ENCODE measurements at regions not wholly inside any gene's neighbourhood (a gene's known extent, or its start where the extent isn't known, plus 50 kb on each side); places are given as distances from the start of the nearest gene placed in this dataset.
"Not testable (repeated sequence)": the region's sequence is repeated elsewhere in the genome, so short reads cannot be mapped to it uniquely, and the experiment has no call there.

- Histone ChIP-seq H3K36me3 (ENCODE audit: insufficient read depth, low read length) (no peaks in the 10 kb centered on the region), H3K9me3 (ENCODE audit: low read length) (no peaks in the 10 kb centered on the region), H3K4me1 (ENCODE audit: insufficient read depth, low read length) (no peaks in the 10 kb centered on the region), H3K27ac (ENCODE audit: low read depth, low read length) (no peak overlapping the region), H3K27me3 (ENCODE audit: insufficient read depth, low read length, poor library complexity, severe bottlenecking) (no peaks in the 10 kb centered on the region), H3K4me3 (ENCODE audit: low read length) (no peak overlapping the region)
- ChIA-PET CTCF (no interaction called here), POLR2A (no interaction called here)
- Mint-ChIP-seq H3K9me3 (peaks cover 0 to 11% (median 7%) of the 10 kb centered on the region in 5 donors), H3K36me3 (peaks cover 0 to 2% (median 0%) of the 10 kb centered on the region in 3 donors), H3K4me1 (peaks cover 0 to under 1% (median under 1%) of the 10 kb centered on the region in 3 donors), H3K27me3 (peaks cover 22 to 42% of the 10 kb centered on the region in 2 donors), H3K4me3 (no peak overlapping the region), H3K27ac (peak overlapping the region in 1 of 8 donors; percentile 12)
- no peak for DNase-seq
Measured at GRCh38 chr20:30892541-30893345, 364.7 kb upstream of the DEFB115 start.

GRCh38 chr20:30893346-30894314 is 363.8 kb upstream of the DEFB115 start:
- POLR2A ChIA-PET; H3K9me3 ChIP-seq (ENCODE audit: low read length); H3K4me3 Mint-ChIP-seq; CTCF ChIA-PET; H3K27ac Mint-ChIP-seq; H3K36me3 Mint-ChIP-seq; H3K4me3 ChIP-seq (ENCODE audit: low read length); H3K27me3 ChIP-seq (ENCODE audit: insufficient read depth, low read length, poor library complexity, severe bottlenecking); H3K4me1 Mint-ChIP-seq; DNase-seq; H3K4me1 ChIP-seq (ENCODE audit: insufficient read depth, low read length); H3K36me3 ChIP-seq (ENCODE audit: insufficient read depth, low read length); H3K27ac ChIP-seq (ENCODE audit: low read depth, low read length): not testable (repeated sequence)
- H3K9me3 Mint-ChIP-seq, result peaks cover 0 to 11% (median 7%) of the 10 kb centered on the region in 5 donors
- peaks cover 24 to 45% of the 10 kb centered on the region in 2 donors for H3K27me3 Mint-ChIP-seq

GRCh38 chr20:30894707-30895353 is 362.6 kb upstream of the DEFB115 start:
- H3K27ac ChIP-seq (ENCODE audit: low read depth, low read length); DNase-seq; H3K36me3 ChIP-seq (ENCODE audit: insufficient read depth, low read length); H3K27me3 ChIP-seq (ENCODE audit: insufficient read depth, low read length, poor library complexity, severe bottlenecking); H3K4me1 ChIP-seq (ENCODE audit: insufficient read depth, low read length); H3K4me3 Mint-ChIP-seq; POLR2A ChIA-PET; H3K27ac Mint-ChIP-seq; H3K36me3 Mint-ChIP-seq; H3K9me3 ChIP-seq (ENCODE audit: low read length); CTCF ChIA-PET; H3K4me3 ChIP-seq (ENCODE audit: low read length): not testable (repeated sequence)
- peaks cover 27 to 40% of the 10 kb centered on the region in 2 donors for H3K27me3 Mint-ChIP-seq
- H3K9me3 Mint-ChIP-seq, result peaks cover 0 to 11% (median 5%) of the 10 kb centered on the region in 5 donors
- peaks cover 0 to 13% (median 2%) of the 10 kb centered on the region in 3 donors for H3K4me1 Mint-ChIP-seq

- H3K36me3 Mint-ChIP-seq; H3K4me3 Mint-ChIP-seq; H3K4me1 ChIP-seq (ENCODE audit: insufficient read depth, low read length); H3K27ac Mint-ChIP-seq; POLR2A ChIA-PET; H3K36me3 ChIP-seq (ENCODE audit: insufficient read depth, low read length); H3K9me3 ChIP-seq (ENCODE audit: low read length); DNase-seq; H3K27me3 ChIP-seq (ENCODE audit: insufficient read depth, low read length, poor library complexity, severe bottlenecking); H3K4me3 ChIP-seq (ENCODE audit: low read length); H3K27ac ChIP-seq (ENCODE audit: low read depth, low read length); CTCF ChIA-PET: not testable (repeated sequence)
- Mint-ChIP-seq H3K9me3 (peaks cover 0 to 11% (median 5%) of the 10 kb centered on the region in 5 donors), H3K27me3 (peaks cover 28 to 40% of the 10 kb centered on the region in 2 donors), H3K4me1 (peaks cover 0 to 13% (median 2%) of the 10 kb centered on the region in 3 donors)
Measured at GRCh38 chr20:30895354-30895711, 362.1 kb upstream of the DEFB115 start.

- DNase-seq; H3K9me3 Mint-ChIP-seq; H3K9me3 ChIP-seq (ENCODE audit: low read length); H3K4me1 ChIP-seq (ENCODE audit: insufficient read depth, low read length); H3K27me3 ChIP-seq (ENCODE audit: insufficient read depth, low read length, poor library complexity, severe bottlenecking); H3K36me3 ChIP-seq (ENCODE audit: insufficient read depth, low read length); H3K36me3 Mint-ChIP-seq; H3K27ac Mint-ChIP-seq; H3K27ac ChIP-seq (ENCODE audit: low read depth, low read length); POLR2A ChIA-PET; H3K4me3 ChIP-seq (ENCODE audit: low read length); CTCF ChIA-PET: not testable (repeated sequence)
- Mint-ChIP-seq H3K27me3 (peaks cover 7 to 20% of the 10 kb centered on the region in 2 donors), H3K4me3 (peak overlapping the region in 1 of 7 donors; percentile 74), H3K4me1 (peaks cover 0 to 13% (median 2%) of the 10 kb centered on the region in 3 donors)
Measured at GRCh38 chr20:30899370-30900079, 357.9 kb upstream of the DEFB115 start.

- DNase-seq; H3K27ac ChIP-seq (ENCODE audit: low read depth, low read length); H3K4me1 ChIP-seq (ENCODE audit: insufficient read depth, low read length); H3K4me3 ChIP-seq (ENCODE audit: low read length); H3K27ac Mint-ChIP-seq; H3K36me3 ChIP-seq (ENCODE audit: insufficient read depth, low read length); H3K36me3 Mint-ChIP-seq; H3K9me3 Mint-ChIP-seq; H3K9me3 ChIP-seq (ENCODE audit: low read length); CTCF ChIA-PET; H3K27me3 ChIP-seq (ENCODE audit: insufficient read depth, low read length, poor library complexity, severe bottlenecking); POLR2A ChIA-PET: not testable (repeated sequence)
- peaks cover 0 to 13% (median 2%) of the 10 kb centered on the region in 3 donors for H3K4me1 Mint-ChIP-seq
- peaks cover 7 to 18% of the 10 kb centered on the region in 2 donors for H3K27me3 Mint-ChIP-seq
- peak overlapping the region in 1 of 7 donors; percentile 74 for H3K4me3 Mint-ChIP-seq
Measured at GRCh38 chr20:30900080-30900719, 357.3 kb upstream of the DEFB115 start.

- CTCF ChIA-PET, result not testable (repeated sequence)
- H3K9me3 Mint-ChIP-seq, result peaks cover 0 to 24% (median 20%) of the 10 kb centered on the region in 5 donors
- peaks cover 7 to 14% of the 10 kb centered on the region in 2 donors for H3K27me3 Mint-ChIP-seq
Measured at GRCh38 chr20:30905231-30905630, 352.2 kb upstream of the DEFB115 start.

More at GRCh38 chr20:30905231-30905630, 352.2 kb upstream of the DEFB115 start:
- H3K4me3 ChIP-seq (ENCODE audit: low read length); POLR2A ChIA-PET; H3K27ac Mint-ChIP-seq; H3K27ac ChIP-seq (ENCODE audit: low read depth, low read length); H3K9me3 ChIP-seq (ENCODE audit: low read length); H3K4me3 Mint-ChIP-seq; H3K4me1 Mint-ChIP-seq; DNase-seq; H3K27me3 ChIP-seq (ENCODE audit: insufficient read depth, low read length, poor library complexity, severe bottlenecking); H3K36me3 ChIP-seq (ENCODE audit: insufficient read depth, low read length); H3K4me1 ChIP-seq (ENCODE audit: insufficient read depth, low read length); H3K36me3 Mint-ChIP-seq: not testable (repeated sequence)
